HepG2 (cell line): ENCODE measurements at regions not wholly inside any gene's neighbourhood (a gene's known extent, or its start where the extent isn't known, plus 50 kb on each side); places are given as distances from the start of the nearest gene placed in this dataset.

ENCODE experiments used
- DRAP1 ChIP-seq: IDR thresholded peaks from 2 replicates; pipeline ENCODE4 v1.6.1; 2016; ENCODE audit warnings: missing genetic modification reagents, missing compliant biosample characterization
- FOXK1 ChIP-seq: sonication (generic); formaldehyde crosslinking; IDR thresholded peaks from 2 replicates; pipeline ENCODE4 v1.4.0; 2020; ENCODE audit warnings: low read depth, missing genetic modification reagents, borderline replicate concordance
- HMGA1 ChIP-seq: sonication (generic); formaldehyde crosslinking; conservative IDR thresholded peaks from 2 replicates; pipeline ENCODE4 v1.4.0; 2020; ENCODE audit warnings: missing genetic modification reagents
- HOXA7 ChIP-seq: sonication (generic); formaldehyde crosslinking; IDR thresholded peaks from 2 replicates; pipeline ENCODE4 v1.8.1; 2022; ENCODE audit warnings: mild to moderate bottlenecking, missing genetic modification reagents, moderate library complexity
- IRX3 ChIP-seq: sonication (generic); formaldehyde crosslinking; IDR thresholded peaks from 2 replicates; pipeline ENCODE4 v1.8.1; 2023; ENCODE audit warnings: mild to moderate bottlenecking, low read depth, missing genetic modification reagents, borderline replicate concordance
- MBD4 ChIP-seq: IDR thresholded peaks from 2 replicates; pipeline ENCODE4 v1.6.1; 2012; ENCODE audit warnings: low read length, inconsistent platforms, borderline replicate concordance
- NFIB ChIP-seq: sonication (generic); formaldehyde crosslinking; IDR thresholded peaks from 2 replicates; pipeline ENCODE4 v1.9.0; 2021; ENCODE audit warnings: missing genetic modification reagents, mild to moderate bottlenecking, borderline replicate concordance
- NR0B2 ChIP-seq: sonication (generic); formaldehyde crosslinking; IDR thresholded peaks from 2 replicates; pipeline ENCODE4 v1.4.0; 2020; ENCODE audit warnings: mild to moderate bottlenecking, missing genetic modification reagents
- NR2F6 ChIP-seq, 2 experiments: IDR thresholded peaks; 2 replicates each; pipeline ENCODE4 v1.6.1; 2016; ENCODE audit warnings: antibody characterized with exemption in 1 of 2, mild to moderate bottlenecking in 1 of 2
- PBX2 ChIP-seq: IDR thresholded peaks from 2 replicates; pipeline ENCODE4 v1.6.1; 2016; ENCODE audit warnings: control low read depth
- POGK ChIP-seq: sonication (generic); formaldehyde crosslinking; conservative IDR thresholded peaks from 2 replicates; pipeline ENCODE4 v1.8.0; 2022; ENCODE audit warnings: mild to moderate bottlenecking, moderate library complexity, missing genetic modification reagents
- PRDM10 ChIP-seq: sonication (generic); formaldehyde crosslinking; IDR thresholded peaks from 2 replicates; pipeline ENCODE4 v1.4.0; 2020; ENCODE audit warnings: low read depth, missing genetic modification reagents
- SNAPC5 ChIP-seq: sonication (generic); formaldehyde crosslinking; IDR thresholded peaks from 2 replicates; pipeline ENCODE4 v1.8.1; 2023; ENCODE audit warnings: mild to moderate bottlenecking, missing genetic modification reagents, borderline replicate concordance
- ZBTB7B ChIP-seq: sonication (generic); formaldehyde crosslinking; IDR thresholded peaks from 2 replicates; pipeline ENCODE4 v1.4.0; 2020; ENCODE audit warnings: missing genetic modification reagents
- ZNF430 ChIP-seq: sonication (generic); formaldehyde crosslinking; IDR thresholded peaks from 2 replicates; pipeline ENCODE4 v1.9.0; 2021; ENCODE audit warnings: mild to moderate bottlenecking, missing genetic modification reagents
- ZNF503 ChIP-seq: sonication (generic); formaldehyde crosslinking; IDR thresholded peaks from 2 replicates; pipeline ENCODE4 v1.4.0; 2020; ENCODE audit warnings: missing genetic modification reagents
- ZNF605 ChIP-seq: sonication (generic); formaldehyde crosslinking; IDR thresholded peaks from 2 replicates; pipeline ENCODE4 v1.8.0; 2022; ENCODE audit warnings: mild to moderate bottlenecking, missing genetic modification reagents
- ZNF776 ChIP-seq: sonication (generic); formaldehyde crosslinking; IDR thresholded peaks from 2 replicates; pipeline ENCODE4 v1.4.0; 2020; ENCODE audit warnings: mild to moderate bottlenecking, missing genetic modification reagents

GRCh38 chr2:62569907-62570841, 64.2 kb upstream of the TMEM17 start (continued):
- TF ChIP-seq ZNF430 (CRISPR knock-in tag) (peak; percentile 85; the same call in 1 of the 2 replicates), PBX2 (CRISPR knock-in tag) (peak; percentile 62; the same call in 1 of the 2 replicates), NR2F6 (IDR thresholded peaks at IDR 0.05) (peak; percentile 97), NR2F6 (CRISPR knock-in tag; IDR thresholded peaks at IDR 0.05) (peak; percentile 94), POGK (0 out of 2 replicates have a peak, but pooled peaks have one; percentile 43), ZNF776 (CRISPR knock-in tag) (no peak; the same call in 1 of the 2 replicates), NR0B2 (CRISPR knock-in tag) (peak; percentile 21; the same call in 1 of the 2 replicates), ZNF503 (CRISPR knock-in tag) (peak; percentile 99), HMGA1 (CRISPR knock-in tag) (no peak), NFIB (no peak), PRDM10 (CRISPR knock-in tag) (peak; percentile 65), SNAPC5 (CRISPR knock-in tag) (no peak), ZBTB7B (CRISPR knock-in tag) (no peak), IRX3 (CRISPR knock-in tag) (peak; percentile 54; the same call in 1 of the 2 replicates), MBD4 (no peak; the same call in none of the 2 replicates), ZNF605 (CRISPR knock-in tag) (peak; percentile 92; the same call in 1 of the 2 replicates), HOXA7 (CRISPR knock-in tag) (no peak), FOXK1 (CRISPR knock-in tag) (peak; percentile 85), DRAP1 (CRISPR knock-in tag) (peak; percentile 95)
